NCI-H1105 (cell line): ENCODE measurements at regions not wholly inside any gene's neighbourhood (a gene's known extent, or its start where the extent isn't known, plus 50 kb on each side); places are given as distances from the start of the nearest gene placed in this dataset.

Experiments used
- DNase-seq: peaks from one replicate; lab custom pipeline; 2025; lab: John Stamatoyannopoulos, UW

DNA sequence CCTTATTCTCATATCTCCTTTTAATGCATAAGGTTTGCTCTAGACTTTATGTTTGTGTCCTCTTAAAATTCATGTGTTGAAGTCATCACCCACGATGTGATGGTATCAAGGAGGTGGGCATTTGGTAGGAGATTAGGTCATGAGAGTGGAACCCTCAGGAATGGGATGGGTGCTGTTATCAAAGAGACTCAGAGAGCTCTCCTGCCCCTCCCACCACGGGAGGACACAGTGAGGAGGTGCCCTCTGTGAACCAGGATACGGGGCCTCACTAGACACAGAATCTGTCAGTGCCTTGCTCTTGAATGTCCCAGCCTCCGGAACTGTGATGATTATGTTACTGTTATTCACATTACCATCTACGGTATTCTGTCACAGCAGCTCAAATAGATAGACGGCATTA, 359.0 kb downstream of the IRX1 start:
- DNase-seq = no peak

GRCh38 chr5:3957658-3958057, 362.0 kb downstream of the IRX1 start:
- no peak for DNase-seq

DNA sequence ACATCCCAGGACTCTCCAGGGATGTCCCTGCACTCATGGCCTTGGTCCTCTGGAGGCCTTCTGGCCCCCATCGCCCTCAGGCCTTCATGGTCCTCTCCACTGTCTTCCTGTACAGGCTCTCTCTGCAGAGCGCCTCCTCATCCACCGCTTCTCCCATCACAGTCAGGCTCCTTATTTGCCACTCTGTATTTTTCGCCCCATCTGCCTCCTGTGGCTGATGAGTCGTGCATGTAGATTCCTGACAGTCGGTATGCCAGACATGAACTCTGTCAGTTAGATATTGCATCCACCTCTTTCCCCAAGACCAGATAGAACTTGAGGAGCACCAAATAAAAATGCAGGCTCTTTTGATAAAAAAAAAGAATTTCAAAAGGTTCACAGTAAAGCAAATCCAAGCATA, 362.8 kb downstream of the IRX1 start:
- no peak for DNase-seq

DNA sequence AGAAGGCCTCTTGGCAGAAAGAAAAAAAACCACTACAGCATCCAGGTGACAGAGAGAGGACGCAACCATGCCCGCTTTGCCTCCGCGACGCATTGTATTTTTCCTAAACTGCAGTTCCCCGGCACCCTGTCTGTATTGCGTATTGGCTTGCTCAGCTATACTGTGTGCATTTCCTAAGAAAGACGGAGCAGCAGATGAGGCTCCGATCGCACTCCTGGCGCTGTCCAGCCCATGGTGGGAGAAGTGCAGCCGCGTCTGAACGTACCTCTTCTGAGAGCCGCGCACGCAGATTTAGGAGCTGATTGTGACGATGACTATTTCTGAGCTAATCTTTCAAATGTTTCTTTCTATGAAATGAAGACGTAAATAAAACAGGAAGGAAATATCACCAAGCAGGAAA, 366.5 kb downstream of the IRX1 start:
- DNase-seq = no peak

GRCh38 chr5:3963652-3964051, 368.0 kb downstream of the IRX1 start:
- DNase-seq = no peak

DNA sequence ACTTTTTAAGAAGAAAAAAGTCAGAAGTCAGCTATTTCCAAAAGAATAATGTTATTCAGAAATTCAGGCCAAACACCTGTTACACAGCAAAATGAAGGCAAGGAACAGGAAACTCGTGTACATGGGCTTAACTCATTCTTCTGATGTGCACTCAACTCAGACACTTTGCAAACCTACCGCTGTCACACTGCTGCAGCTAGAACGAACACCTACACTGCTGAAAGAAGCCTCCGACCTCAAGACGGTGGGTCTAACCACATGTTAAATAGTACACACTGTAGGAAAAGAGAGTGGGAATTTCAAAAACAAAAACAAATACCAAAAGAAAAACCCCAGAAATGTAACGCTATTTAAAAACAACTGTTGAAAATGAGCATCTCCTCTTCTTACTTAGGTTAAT, 384.5 kb downstream of the IRX1 start:
- DNase-seq = no peak

- DNase-seq = no peak
Observed at GRCh38 chr5:3987867-3988266, 392.2 kb downstream of the IRX1 start.

- DNase-seq = no peak
Observed at GRCh38 chr5:3993856-3994473, 398.3 kb downstream of the IRX1 start.

DNA sequence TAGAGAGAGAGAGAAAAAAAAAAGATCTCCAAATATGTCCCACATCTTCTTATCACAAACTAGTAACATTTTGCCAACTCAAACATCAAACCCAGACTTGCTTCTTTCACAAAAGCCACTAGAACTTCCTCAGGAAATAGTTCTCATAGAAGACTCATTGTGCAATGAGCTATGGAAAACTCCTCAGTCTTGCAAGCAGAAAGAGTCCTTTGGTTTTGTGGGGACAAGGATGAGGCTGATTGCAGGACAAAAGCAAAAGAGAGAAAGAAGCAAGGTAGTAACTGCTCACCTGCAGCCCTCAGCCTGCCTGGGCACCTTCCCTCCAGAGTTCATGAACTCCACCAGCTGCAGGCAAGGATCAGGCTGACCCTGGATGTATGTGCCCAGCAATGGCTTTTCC, 399.0 kb downstream of the IRX1 start:
- DNase-seq = no peak

DNA sequence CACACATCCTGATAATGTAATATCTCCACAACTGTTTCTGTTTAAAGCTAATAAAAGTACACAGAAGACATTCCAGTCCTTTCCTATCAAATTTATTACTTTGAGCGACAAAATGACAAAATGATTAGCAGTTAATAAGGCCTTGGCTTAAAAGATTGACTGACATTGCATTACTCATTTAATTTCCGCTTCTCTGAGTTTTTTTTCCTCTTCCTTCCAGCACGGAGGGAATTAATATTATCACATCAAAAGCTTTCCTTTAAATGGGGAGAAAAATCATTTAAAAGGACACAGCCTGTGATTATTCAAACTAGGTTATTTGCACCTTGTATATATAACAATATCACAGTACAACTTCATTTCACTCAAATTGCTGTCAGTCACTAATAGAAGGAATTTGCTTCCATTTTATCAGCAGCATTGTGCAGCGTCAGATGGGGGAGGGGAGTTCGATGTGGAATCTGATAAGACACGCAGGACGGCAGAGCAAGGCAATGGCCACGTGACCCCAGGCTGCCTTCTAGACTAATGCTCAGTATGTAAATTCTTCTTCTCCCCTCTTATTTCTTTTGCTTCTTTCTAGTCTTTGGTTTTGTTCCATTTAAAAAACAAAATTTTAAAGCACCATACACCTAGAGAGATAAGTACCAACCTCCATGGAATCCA, 400.5 kb downstream of the IRX1 start:
- no peak for DNase-seq

- DNase-seq = no peak
Observed at GRCh38 chr5:3996707-3997336, 401.2 kb downstream of the IRX1 start.

GRCh38 chr5:3997670-3998069, 402.0 kb downstream of the IRX1 start:
- DNase-seq = no peak

GRCh38 chr5:3999929-4000328, 404.3 kb downstream of the IRX1 start:
- no peak for DNase-seq

DNA sequence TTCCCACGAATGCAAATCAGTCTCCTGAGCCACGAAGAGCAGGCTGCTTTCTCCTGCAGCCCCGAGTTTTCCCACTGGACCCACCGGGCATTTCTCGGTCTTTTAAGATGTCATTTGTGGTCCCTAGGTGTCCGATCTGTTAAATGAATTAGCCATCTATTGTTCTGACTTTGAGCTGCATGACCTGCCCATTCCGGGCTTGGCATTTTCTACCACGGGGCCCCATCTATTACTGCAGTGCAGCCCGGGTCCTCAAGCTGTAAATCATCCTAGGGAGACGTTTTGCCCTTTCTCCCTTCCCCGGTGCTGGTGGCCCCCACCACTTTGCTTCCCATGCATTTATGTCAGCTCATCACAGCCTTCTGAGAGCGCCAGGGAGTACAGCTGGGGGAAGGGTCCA, 405.4 kb downstream of the IRX1 start:
- DNase-seq = no peak

DNA sequence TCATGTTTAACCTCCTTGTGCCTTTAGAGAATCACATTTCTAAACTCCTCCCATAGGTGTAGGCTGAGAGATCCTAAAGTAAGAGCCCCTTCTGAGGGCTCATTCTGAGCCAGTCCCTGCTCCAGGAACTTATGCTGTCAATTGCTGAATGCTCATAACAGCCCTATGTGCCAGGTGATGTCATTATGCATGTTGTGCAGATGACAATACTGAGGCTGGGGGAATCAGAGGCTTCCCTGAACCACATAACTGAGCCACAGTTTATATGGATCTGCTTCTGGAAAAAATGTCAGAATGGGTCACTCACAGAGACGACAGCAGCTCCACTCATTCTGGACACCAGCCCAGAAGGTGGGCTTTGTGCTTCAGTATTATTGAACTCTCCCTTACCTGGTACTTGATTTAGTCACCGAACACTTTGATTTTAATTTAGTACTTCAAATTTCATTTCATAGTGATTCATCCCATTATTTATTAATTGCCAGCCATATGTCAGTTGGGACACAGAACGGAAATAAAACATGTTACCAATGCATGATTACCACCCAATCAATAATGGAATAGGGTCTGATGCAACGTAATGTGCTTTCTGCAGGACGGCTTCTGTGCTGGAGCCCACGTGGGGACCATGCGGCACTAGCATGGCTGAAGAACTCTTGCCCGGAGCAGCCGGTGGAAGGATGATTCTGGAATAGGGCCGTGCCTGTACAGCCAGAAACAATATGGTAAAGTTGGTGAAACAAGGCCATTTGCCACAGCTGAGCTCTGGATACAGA, 406.3 kb downstream of the IRX1 start:
- no peak for DNase-seq

GRCh38 chr5:4005335-4005734, 409.7 kb downstream of the IRX1 start:
- no peak for DNase-seq

- DNase-seq = no peak
Observed at GRCh38 chr5:4007001-4007400, 411.4 kb downstream of the IRX1 start.

- DNase-seq = no peak
Observed at GRCh38 chr5:4011943-4012342, 416.3 kb downstream of the IRX1 start.

- DNase-seq = no peak
Observed at GRCh38 chr5:4013106-4013898, 417.7 kb downstream of the IRX1 start.

GRCh38 chr5:4015709-4016108, 420.1 kb downstream of the IRX1 start:
- no peak for DNase-seq

DNA sequence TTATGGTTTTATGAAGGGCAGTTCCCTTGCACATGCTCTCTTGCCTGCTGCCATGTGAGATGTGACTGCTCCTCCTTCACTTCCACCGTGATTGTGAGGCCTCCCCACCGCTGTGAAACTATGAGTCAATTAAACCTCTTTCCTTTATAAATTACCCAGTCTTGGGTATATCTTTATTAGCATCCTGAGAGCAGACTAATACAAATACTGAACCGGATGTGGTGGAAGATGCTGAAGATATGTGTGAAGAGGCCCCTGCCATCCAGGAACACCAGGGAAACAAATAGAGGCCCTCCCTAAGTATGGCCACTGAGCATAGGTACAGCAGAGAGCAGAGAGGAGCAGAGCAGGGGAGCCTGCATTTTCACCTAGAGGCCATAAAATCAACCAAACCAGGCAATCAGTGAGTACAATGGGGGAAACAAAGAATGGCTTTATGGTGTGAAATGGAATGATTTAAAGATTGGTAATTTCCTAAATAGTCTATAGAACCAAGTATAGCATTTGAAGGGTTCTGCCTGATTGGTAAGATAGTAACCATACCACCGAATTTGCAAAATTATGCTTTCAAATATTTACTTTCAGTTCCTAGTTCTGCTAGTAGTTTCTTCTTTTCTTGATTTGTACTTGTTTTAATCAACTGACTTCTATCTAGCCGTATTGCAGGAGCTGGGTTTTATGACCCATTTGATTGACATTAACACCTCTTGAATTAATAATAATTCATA, 421.6 kb downstream of the IRX1 start:
- no peak for DNase-seq
